GM12878 (cell line): ENCODE measurements at regions not wholly inside any gene's neighbourhood (a gene's known extent, or its start where the extent isn't known, plus 50 kb on each side); places are given as distances from the start of the nearest gene placed in this dataset.

ENCODE experiments used
- ATAC-seq: fragments of 200-7000 bp; cut with Tn5 transposase; 3 replicates; pipeline ENCODE4 v1.9.1; 2020; ENCODE audit warnings: mild to moderate bottlenecking, moderate library complexity
- BruUV-seq: library from RNA; stranded (reverse); fragments of 400-500 nt; replicated peaks from 2 replicates; lab custom pipeline; 2021; lab: Mats Ljungman, UMichigan
- CTCF ChIA-PET: fragments of 300-600 bp; sonication (Branson Sonifier 250); formaldehyde crosslinking; extraction: SDS; loops from one replicate; lab custom pipeline; 2021; ENCODE audit warnings: inconsistent platforms; lab: Yijun Ruan, JAX
- POLR2A ChIA-PET: fragments of 350-600 bp; formaldehyde crosslinking; extraction: SDS; loops from one replicate; lab custom pipeline; 2021; ENCODE audit warnings: inconsistent platforms; lab: Charles Lee
- RAD21 ChIA-PET: fragments of 300-600 bp; sonication (Branson Sonifier 250); formaldehyde crosslinking; loops from one replicate; lab custom pipeline; 2023; ENCODE audit warnings: antibody characterized with exemption; ENCODE audit not compliant: unreplicated experiment; lab: Charles Lee
- SMC1A ChIA-PET: fragments of 300-600 bp; sonication (Branson Sonifier 250); formaldehyde crosslinking; loops from one replicate; lab custom pipeline; 2023; ENCODE audit not compliant: unreplicated experiment, uncharacterized antibody; lab: Charles Lee
- DNase-seq: peaks from one replicate; pipeline ENCODE4 v3.0.0-alpha.2; 2011; ENCODE audit warnings: low read depth, low spot score
- FAIRE-seq: peaks from 3 replicates; lab custom pipeline; 2011; peaks lifted over from hg19 to GRCh38; lab: Jason Lieb, UNC
- H2AFZ ChIP-seq: 2 replicates; pipeline ENCODE4 v1.6.0; 2011; ENCODE audit warnings: low read depth, low read length, control low read depth; ENCODE audit not compliant: control insufficient read depth
- H3K27ac ChIP-seq: 2 replicates; pipeline ENCODE4 v1.5.1; 2011; ENCODE audit warnings: control low read depth; ENCODE audit not compliant: control insufficient read depth, insufficient read depth
- H3K27me3 ChIP-seq, 2 experiments: replicated peaks in 1 of 2; 2 replicates each; pipeline versions ENCODE4 v1.6.0 to v1.6.1; 2011; ENCODE audit warnings: low read length in 1 of 2; ENCODE audit not compliant: control insufficient read depth in 2 of 2, insufficient read depth in 2 of 2
- H3K36me3 ChIP-seq, 2 experiments: 2 replicates each; pipeline ENCODE4 v1.5.1; 2011; ENCODE audit warnings: low read length in 1 of 2; ENCODE audit not compliant: control insufficient read depth in 2 of 2, insufficient read depth in 2 of 2
- H3K4me1 ChIP-seq: 2 replicates; pipeline ENCODE4 v1.6.1; 2011; ENCODE audit warnings: mild to moderate bottlenecking, low read length, moderate library complexity, mixed read lengths; ENCODE audit not compliant: control insufficient read depth, insufficient read depth
- H3K4me2 ChIP-seq: 2 replicates; pipeline ENCODE4 v1.6.0; 2011; ENCODE audit warnings: control low read depth; ENCODE audit not compliant: control insufficient read depth, insufficient read depth
- H3K4me3 ChIP-seq: fragments of 200-600 bp; sonication (generic); 2 replicates; pipeline ENCODE4 v1.5.1; 2016
- H3K79me2 ChIP-seq: 2 replicates; pipeline ENCODE4 v1.6.0; 2011; ENCODE audit warnings: low read length; ENCODE audit not compliant: control insufficient read depth, insufficient read depth
- H3K9ac ChIP-seq: 2 replicates; pipeline ENCODE4 v1.8.0; 2011; ENCODE audit warnings: low read length, control low read depth, mixed read lengths; ENCODE audit not compliant: control insufficient read depth, insufficient read depth
- H3K9me3 ChIP-seq: replicated peaks from 3 replicates; pipeline ENCODE4 v1.5.1; 2011; ENCODE audit warnings: mild to moderate bottlenecking, low read length; ENCODE audit not compliant: control insufficient read depth, insufficient read depth
- H4K20me1 ChIP-seq: 2 replicates; pipeline ENCODE4 v1.6.0; 2011; ENCODE audit not compliant: control insufficient read depth, insufficient read depth
- EP300 ChIP-seq, 2 experiments: fragments of 150-350 bp in 1 of 2; IDR thresholded peaks; 2 replicates each; pipeline ENCODE4 v1.6.1; 2011 to 2012; ENCODE audit warnings: low read depth in 2 of 2, low read length in 2 of 2, borderline replicate concordance in 1 of 2, improper control_type of control experiment in 1 of 2, inconsistent platforms in 1 of 2; ENCODE audit not compliant: control insufficient read depth in 1 of 2
- HDAC6 ChIP-seq: fragments of 200-600 bp; sonication (generic); IDR thresholded peaks from one replicate; pipeline ENCODE4 v1.8.0; 2017; ENCODE audit warnings: antibody characterized with exemption; ENCODE audit not compliant: unreplicated experiment
- MXI1 ChIP-seq: fragments of 150-350 bp; IDR thresholded peaks from 2 replicates; pipeline ENCODE4 v1.6.1; 2011; ENCODE audit warnings: low read depth, mild to moderate bottlenecking, inconsistent platforms, low read length, improper control_type of control experiment
- PAX8 ChIP-seq: fragments of 450-650 bp; IDR thresholded peaks from 2 replicates; pipeline ENCODE4 v1.6.1; 2017; ENCODE audit warnings: mild to moderate bottlenecking, moderate library complexity
- PML ChIP-seq: IDR thresholded peaks from 2 replicates; pipeline ENCODE4 v1.6.1; 2012; ENCODE audit warnings: low read length, inconsistent platforms
- RUNX3 ChIP-seq: IDR thresholded peaks from 2 replicates; pipeline ENCODE4 v1.6.1; 2012; ENCODE audit warnings: low read length, inconsistent platforms
- SUPT20H ChIP-seq: IDR thresholded peaks from 2 replicates; pipeline ENCODE4 v1.6.1; 2011; ENCODE audit warnings: low read depth, mild to moderate bottlenecking, low read length, moderate library complexity, borderline replicate concordance; ENCODE audit not compliant: control insufficient read depth
- ZSCAN29 ChIP-seq: fragments of 450-650 bp; IDR thresholded peaks from 2 replicates; pipeline ENCODE4 v1.6.1; 2017; ENCODE audit warnings: mild to moderate bottlenecking, moderate library complexity
- WGBS: methylation state at CpG from one replicate; pipeline ENCODE4 v1.1.6; 2016; ENCODE audit warnings: low lambda C conversion rate; ENCODE audit not compliant: insufficient replicate concordance, insufficient coverage; ENCODE audit errors: missing lambda C conversion rate; 5-methylcytosine and 5-hydroxymethylcytosine counted together
- in situ Hi-C: fragments of 300-500 bp; cut with MboI; formaldehyde crosslinking; loops from 9 replicates; pipeline ENCODE4 v1.14.3; 2018; ENCODE audit warnings: mixed read lengths
- intact Hi-C: fragments of 100-400 bp; cut with micrococcal nuclease; formaldehyde crosslinking; loops from one replicate; pipeline ENCODE4 v1.14.2; 2022; ENCODE audit not compliant: unreplicated experiment

GRCh38 chr3:98690876-98691275, 72.3 kb upstream of the ST3GAL6 start (continued):
- TF ChIP-seq PML, result no peak
- TF ChIP-seq HDAC6, result no peak
- no peak for TF ChIP-seq ZSCAN29
- no peak for TF ChIP-seq PAX8
- TF ChIP-seq EP300 (IDR thresholded peaks at IDR 0.05; ENCODE audit: borderline replicate concordance in 1 of 2, control insufficient read depth in 1 of 2, low read depth in 2 of 2, low read length in 2 of 2), result no peak
- no peak for TF ChIP-seq SUPT20H

- no peak overlapping the region for H2AFZ ChIP-seq
- H3K9me3 ChIP-seq, result no peaks in the 10 kb centered on the region
- in situ Hi-C loops (no loop called here), intact Hi-C loops (no loop called here)
- no peaks in the 10 kb centered on the region for H3K79me2 ChIP-seq
- ChIA-PET RAD21 (no interaction called here), CTCF (no interaction called here), POLR2A (no interaction called here), SMC1A (no interaction called here)
- no peaks in the 10 kb centered on the region for H4K20me1 ChIP-seq
- H3K4me2 ChIP-seq, result no peak overlapping the region
- no peaks in the 10 kb centered on the region for H3K4me1 ChIP-seq
- BruUV-seq, result no TSS peak
- no CpG with 5 or more reads among the region's 1 CpG for WGBS
- TF ChIP-seq MXI1, result no peak
- no peak for TF ChIP-seq RUNX3
- ATAC-seq (no peak), DNase-seq (no peak), FAIRE-seq (no peak)
- no peak overlapping the region for H3K9ac ChIP-seq
- no peak overlapping the region for H3K4me3 ChIP-seq
- no peaks in the 10 kb centered on the region for H3K27me3 ChIP-seq
- no peak overlapping the region for H3K27ac ChIP-seq
- H3K36me3 ChIP-seq, result no peaks in the 10 kb centered on the region
Measured at GRCh38 chr3:98691897-98692296, 71.2 kb upstream of the ST3GAL6 start.
